OCI-LY7 (cell line): ENCODE measurements at regions not wholly inside any gene's neighbourhood (a gene's known extent, or its start where the extent isn't known, plus 50 kb on each side); places are given as distances from the start of the nearest gene placed in this dataset.

Experiments
- BruUV-seq: library from RNA; stranded (reverse); fragments of 400-500 nt; replicated peaks from 2 replicates; lab custom pipeline; 2021; lab: Mats Ljungman, UMichigan
- CTCF ChIA-PET: fragments of 300-600 bp; sonication (Branson Sonifier 250); formaldehyde crosslinking; loops from one replicate; lab custom pipeline; 2022; ENCODE audit warnings: antibody characterized with exemption; ENCODE audit not compliant: unreplicated experiment; lab: Charles Lee
- POLR2A ChIA-PET: fragments of 300-600 bp; sonication (Branson Sonifier 250); formaldehyde crosslinking; loops from one replicate; lab custom pipeline; 2022; ENCODE audit warnings: antibody characterized with exemption; lab: Charles Lee
- DNase-seq: peaks from one replicate; pipeline ENCODE4 v3.0.0-alpha.2; 2015; ENCODE audit warnings: low spot score
- H2AFZ ChIP-seq: fragments of 200-600 bp; sonication (generic), shearing (Covaris generic); 2 replicates; pipeline ENCODE4 v1.6.1; 2014; ENCODE audit warnings: mild to moderate bottlenecking, antibody characterized with exemption, low read length, moderate library complexity
- H3K27ac ChIP-seq: fragments of 200-600 bp; sonication (generic); 2 replicates; pipeline ENCODE4 v1.5.1; 2014; ENCODE audit warnings: mixed run types, low read depth, mild to moderate bottlenecking, moderate library complexity, low read length, inconsistent platforms; ENCODE audit not compliant: poor library complexity, severe bottlenecking
- H3K36me3 ChIP-seq: fragments of 200-600 bp; sonication (generic); 2 replicates; pipeline ENCODE4 v1.6.1; 2014; ENCODE audit warnings: mild to moderate bottlenecking, antibody characterized with exemption, low read length, moderate library complexity, mixed read lengths; ENCODE audit not compliant: insufficient read depth
- H3K4me1 ChIP-seq: fragments of 200-600 bp; sonication (generic); 2 replicates; pipeline ENCODE4 v1.5.1; 2014; ENCODE audit warnings: mild to moderate bottlenecking, low read length; ENCODE audit not compliant: insufficient read depth, poor library complexity, severe bottlenecking
- H3K4me2 ChIP-seq: fragments of 200-600 bp; sonication (generic); 2 replicates; pipeline ENCODE4 v1.6.1; 2014; ENCODE audit warnings: mild to moderate bottlenecking, low read length
- H3K4me3 ChIP-seq: fragments of 200-600 bp; sonication (generic); 2 replicates; pipeline ENCODE4 v1.5.1; 2014; ENCODE audit warnings: mild to moderate bottlenecking, low read depth, low read length; ENCODE audit not compliant: poor library complexity, severe bottlenecking
- H3K79me2 ChIP-seq: fragments of 200-600 bp; sonication (generic); 2 replicates; pipeline ENCODE4 v1.6.1; 2016; ENCODE audit warnings: low read depth, mild to moderate bottlenecking, low read length, moderate library complexity, mixed read lengths; ENCODE audit not compliant: insufficient read depth
- H3K9me2 ChIP-seq: fragments of 200-600 bp; sonication (generic); 2 replicates; pipeline ENCODE4 v1.6.1; 2016; ENCODE audit warnings: mild to moderate bottlenecking, low read length, mixed read lengths; ENCODE audit not compliant: insufficient read depth
- H3K9me3 ChIP-seq: fragments of 200-600 bp; sonication (generic); 2 replicates; pipeline ENCODE4 v1.6.1; 2014; ENCODE audit warnings: mild to moderate bottlenecking, mixed run types, low read length, mixed read lengths
- H4K20me1 ChIP-seq: fragments of 200-600 bp; sonication (generic); 2 replicates; pipeline ENCODE4 v1.6.1; 2014; ENCODE audit warnings: mild to moderate bottlenecking, antibody characterized with exemption, low read length, moderate library complexity, mixed read lengths; ENCODE audit not compliant: insufficient read depth
- CTCF ChIP-seq: fragments of 200-600 bp; sonication (generic); conservative IDR thresholded peaks from 2 replicates; pipeline ENCODE4 v1.5.1; 2014; ENCODE audit warnings: mild to moderate bottlenecking, antibody characterized with exemption, low read length, moderate library complexity, mixed read lengths
- EZH2phosphoT487 ChIP-seq: fragments of 200-600 bp; sonication (generic); IDR thresholded peaks from 2 replicates; pipeline ENCODE4 v1.6.1; 2018; ENCODE audit warnings: low read depth, borderline replicate concordance, mild to moderate bottlenecking, mixed run types, antibody characterized with exemption, low read length, moderate library complexity, mixed read lengths
- intact Hi-C: fragments of 100-400 bp; cut with micrococcal nuclease; formaldehyde crosslinking; loops from one replicate; pipeline ENCODE4 v1.10.0; 2022; ENCODE audit not compliant: unreplicated experiment

GRCh38 chrX:26580021-26580420 is 364.1 kb downstream of the MAGEB5 start:
- no peaks in the 10 kb centered on the region for H3K79me2 ChIP-seq
- H3K4me3 ChIP-seq: no peak overlapping the region
- CTCF ChIA-PET: no interaction called here
- POLR2A ChIA-PET: no interaction called here
- BruUV-seq: no TSS peak
- no peaks in the 10 kb centered on the region for H3K9me2 ChIP-seq
- no peak for DNase-seq
- TF ChIP-seq EZH2phosphoT487 (no peak), CTCF (no peak)
- intact Hi-C loops: no loop called here
- H3K36me3 ChIP-seq: no peaks in the 10 kb centered on the region
- H2AFZ ChIP-seq: no peak overlapping the region
- no peaks in the 10 kb centered on the region for H4K20me1 ChIP-seq
- H3K27ac ChIP-seq: no peak overlapping the region
- H3K9me3 ChIP-seq: no peaks in the 10 kb centered on the region
- no peaks in the 10 kb centered on the region for H3K4me1 ChIP-seq
- no peak overlapping the region for H3K4me2 ChIP-seq

GRCh38 chrX:26574234-26574633 is 358.3 kb downstream of the MAGEB5 start:
- no peak overlapping the region for H3K27ac ChIP-seq
- no peak for DNase-seq
- no peaks in the 10 kb centered on the region for H3K79me2 ChIP-seq
- BruUV-seq: no TSS peak
- intact Hi-C loops: no loop called here
- no peak for TF ChIP-seq CTCF
- TF ChIP-seq EZH2phosphoT487: no peak
- CTCF ChIA-PET: no interaction called here
- POLR2A ChIA-PET: no interaction called here
- H4K20me1 ChIP-seq: no peaks in the 10 kb centered on the region
- no peak overlapping the region for H3K4me2 ChIP-seq
- no peaks in the 10 kb centered on the region for H3K9me2 ChIP-seq
- no peak overlapping the region for H2AFZ ChIP-seq
- H3K4me1 ChIP-seq: no peaks in the 10 kb centered on the region
- no peaks in the 10 kb centered on the region for H3K36me3 ChIP-seq
- no peak overlapping the region for H3K4me3 ChIP-seq
- no peaks in the 10 kb centered on the region for H3K9me3 ChIP-seq

GRCh38 chrX:26562156-26562555 is 346.2 kb downstream of the MAGEB5 start:
- H2AFZ ChIP-seq: no peak overlapping the region
- H3K4me3 ChIP-seq: no peak overlapping the region
- POLR2A ChIA-PET: no interaction called here
- H3K79me2 ChIP-seq: no peaks in the 10 kb centered on the region
- H4K20me1 ChIP-seq: no peaks in the 10 kb centered on the region
- intact Hi-C loops: no loop called here
- H3K4me1 ChIP-seq: no peaks in the 10 kb centered on the region
- no TSS peak for BruUV-seq
- TF ChIP-seq CTCF (no peak), EZH2phosphoT487 (no peak)
- H3K27ac ChIP-seq: no peak overlapping the region
- no peaks in the 10 kb centered on the region for H3K9me2 ChIP-seq
- H3K36me3 ChIP-seq: no peaks in the 10 kb centered on the region
- DNase-seq: no peak
- H3K4me2 ChIP-seq: no peak overlapping the region
- no peaks in the 10 kb centered on the region for H3K9me3 ChIP-seq
- CTCF ChIA-PET: no interaction called here
